ENCODE measurements at regions not wholly inside any gene's neighbourhood (a gene's known extent, or its start where the extent isn't known, plus 50 kb on each side); places are given as distances from the start of the nearest gene placed in this dataset.
"Not testable (repeated sequence)": the region's sequence is repeated elsewhere in the genome, so short reads cannot be mapped to it uniquely, and the experiment has no call there.

- not testable (repeated sequence) for H3K4me3 ChIP-seq; H3K36me3 ChIP-seq (ENCODE audit: insufficient read depth, low read length); H3K9ac ChIP-seq (ENCODE audit: insufficient read length); DNase-seq (ENCODE audit: low read depth, low spot score); H3K27ac ChIP-seq; H3K9me3 ChIP-seq (ENCODE audit: low read depth, low read length)
Measured at GRCh38 chr1:25171013-25171412, 61.3 kb downstream of the SYF2 start.

GRCh38 chr1:25170439-25170838 is 61.9 kb downstream of the SYF2 start:
- no peak for DNase-seq (ENCODE audit: low read depth, low spot score)
- no peak overlapping the region for H3K4me3 ChIP-seq
- TF ChIP-seq POLR2AphosphoS5 (IDR thresholded peaks at IDR 0.05; ENCODE audit: borderline replicate concordance, low read depth, low read length): no peak
- TF ChIP-seq FOXP2 (optimal IDR thresholded peaks at IDR 0.05; ENCODE audit: control extremely low read depth, extremely low read length, insufficient read depth): no peak
- no peak for TF ChIP-seq EZH2 (IDR thresholded peaks at IDR 0.05)
- H3K36me3 ChIP-seq (ENCODE audit: insufficient read depth, low read length): no peaks in the 10 kb centered on the region; the same call in 1 of the 2 replicates
- peaks cover 6% of the 10 kb centered on the region; the same call in 1 of the 2 replicates for H3K9me3 ChIP-seq (ENCODE audit: low read depth, low read length)
- H3K9ac ChIP-seq (ENCODE audit: insufficient read length): no peak overlapping the region
- H3K27ac ChIP-seq: no peak overlapping the region

DNA sequence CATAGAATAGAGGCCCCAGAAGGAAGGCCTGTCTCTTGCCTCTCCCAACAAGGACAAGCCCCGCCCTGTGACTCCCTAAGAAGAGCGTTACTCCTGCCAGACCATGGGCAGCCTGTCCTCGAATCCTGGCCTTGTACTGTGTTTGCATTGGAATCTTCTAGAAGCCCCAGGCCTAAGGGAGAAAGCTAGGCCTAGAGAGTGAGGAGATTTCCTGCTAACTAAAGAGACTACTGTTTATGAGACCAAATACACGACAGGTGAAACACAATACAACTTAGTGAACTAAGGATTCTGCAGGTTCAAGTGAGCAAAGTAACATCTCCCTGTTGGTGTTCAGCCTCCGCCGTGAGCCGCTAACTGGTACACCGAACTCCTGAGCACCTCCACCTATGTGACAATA is 62.7 kb downstream of the SYF2 start:
- H3K4me3 ChIP-seq: no peak overlapping the region
- no peak for DNase-seq (ENCODE audit: low read depth, low spot score)
- H3K27ac ChIP-seq: peak overlapping the region; percentile 99
- peaks cover 9% of the 10 kb centered on the region; the same call in 1 of the 2 replicates for H3K9me3 ChIP-seq (ENCODE audit: low read depth, low read length)
- peaks cover 3% of the 10 kb centered on the region; the same call in 1 of the 2 replicates for H3K36me3 ChIP-seq (ENCODE audit: insufficient read depth, low read length)
- H3K9ac ChIP-seq (ENCODE audit: insufficient read length): no peak overlapping the region
- no peak for TF ChIP-seq EZH2 (IDR thresholded peaks at IDR 0.05)
- no peak for TF ChIP-seq POLR2AphosphoS5 (IDR thresholded peaks at IDR 0.05; ENCODE audit: borderline replicate concordance, low read depth, low read length)
- TF ChIP-seq FOXP2 (optimal IDR thresholded peaks at IDR 0.05; ENCODE audit: control extremely low read depth, extremely low read length, insufficient read depth): no peak

- H3K9me3 ChIP-seq (ENCODE audit: low read depth, low read length): peaks cover 10% of the 10 kb centered on the region; the same call in 1 of the 2 replicates
- peak overlapping the region; percentile 99 for H3K27ac ChIP-seq
Measured at GRCh38 chr1:25169168-25169567, 63.1 kb downstream of the SYF2 start.

GRCh38 chr1:25168193-25169071 is 63.9 kb downstream of the SYF2 start:
- Histone ChIP-seq H3K36me3 (ENCODE audit: insufficient read depth, low read length) (peaks cover 8% of the 10 kb centered on the region; the same call in 1 of the 2 replicates), H3K4me3 (no peak overlapping the region), H3K9me3 (ENCODE audit: low read depth, low read length) (peaks cover 10% of the 10 kb centered on the region; the same call in 1 of the 2 replicates), H3K27ac (peak overlapping the region; percentile 99), H3K9ac (ENCODE audit: insufficient read length) (peak overlapping the region; percentile 58)
- DNase-seq (ENCODE audit: low read depth, low spot score): no peak
- TF ChIP-seq POLR2AphosphoS5 (IDR thresholded peaks at IDR 0.05; ENCODE audit: borderline replicate concordance, low read depth, low read length): no peak
- TF ChIP-seq EZH2 (IDR thresholded peaks at IDR 0.05): no peak
- TF ChIP-seq FOXP2 (optimal IDR thresholded peaks at IDR 0.05; ENCODE audit: control extremely low read depth, extremely low read length, insufficient read depth): no peak

More at GRCh38 chr1:25169168-25169567, 63.1 kb downstream of the SYF2 start:
- Histone ChIP-seq H3K9ac (ENCODE audit: insufficient read length) (peak overlapping the region; percentile 58), H3K4me3 (no peak overlapping the region), H3K36me3 (ENCODE audit: insufficient read depth, low read length) (peaks cover 5% of the 10 kb centered on the region; the same call in 1 of the 2 replicates)
- TF ChIP-seq FOXP2 (optimal IDR thresholded peaks at IDR 0.05; ENCODE audit: control extremely low read depth, extremely low read length, insufficient read depth) (no peak), EZH2 (IDR thresholded peaks at IDR 0.05) (no peak), POLR2AphosphoS5 (IDR thresholded peaks at IDR 0.05; ENCODE audit: borderline replicate concordance, low read depth, low read length) (no peak)
- no peak for DNase-seq (ENCODE audit: low read depth, low spot score)

DNA sequence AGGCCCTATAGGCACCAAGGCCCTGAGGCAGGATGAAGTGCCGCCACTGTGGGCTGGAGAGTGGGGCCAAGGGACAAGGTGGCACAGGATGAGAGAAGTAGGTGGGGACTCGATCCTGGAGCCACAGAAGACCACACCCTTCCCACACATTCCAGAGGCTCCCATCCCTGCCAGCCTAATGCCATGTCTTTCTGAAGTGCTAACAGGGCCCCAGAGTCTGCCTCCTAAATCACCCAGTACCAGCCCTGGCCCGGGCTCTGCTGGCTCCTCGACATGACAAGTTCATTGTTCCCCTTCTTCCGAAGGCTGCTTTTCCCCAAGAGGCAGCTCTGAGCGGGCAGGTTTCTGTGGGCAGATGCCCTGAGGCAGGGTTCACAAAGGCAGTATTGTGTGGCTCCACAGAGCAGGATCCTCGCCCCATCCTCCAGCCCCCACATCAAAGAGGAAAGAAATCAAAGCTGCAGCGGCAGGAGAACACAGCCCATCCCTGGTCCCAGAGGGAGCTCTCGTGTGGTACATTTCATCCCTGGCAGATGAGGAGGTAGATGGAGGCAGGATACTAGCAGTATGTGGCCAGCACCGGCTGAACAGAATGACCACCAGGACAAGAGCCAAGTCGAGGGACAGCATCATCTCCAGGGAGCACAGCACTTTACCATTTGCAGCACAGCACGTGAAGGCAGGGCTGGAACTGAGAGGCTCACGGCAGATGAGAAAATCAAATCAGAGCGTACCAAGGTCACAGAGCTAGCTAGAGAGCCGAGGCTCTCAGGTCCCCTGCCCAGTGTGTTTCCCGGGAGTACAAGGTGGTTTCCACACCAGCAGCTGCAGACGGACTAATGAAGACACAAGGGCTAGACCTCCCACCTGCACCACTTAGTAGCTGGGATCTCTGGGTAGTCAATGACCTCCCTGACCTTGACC is 64.8 kb downstream of the SYF2 start:
- peaks cover 10% of the 10 kb centered on the region; the same call in 1 of the 2 replicates for H3K9me3 ChIP-seq (ENCODE audit: low read depth, low read length)
- peaks cover 8% of the 10 kb centered on the region; the same call in 1 of the 2 replicates for H3K36me3 ChIP-seq (ENCODE audit: insufficient read depth, low read length)
- peak overlapping the region; percentile 99 for H3K27ac ChIP-seq
- peak; percentile 68 for DNase-seq (ENCODE audit: low read depth, low spot score)
- peak overlapping the region; percentile 47 for H3K4me3 ChIP-seq
- TF ChIP-seq FOXP2 (optimal IDR thresholded peaks at IDR 0.05; ENCODE audit: control extremely low read depth, extremely low read length, insufficient read depth) (peak; percentile 29), EZH2 (IDR thresholded peaks at IDR 0.05) (no peak), POLR2AphosphoS5 (IDR thresholded peaks at IDR 0.05; ENCODE audit: borderline replicate concordance, low read depth, low read length) (peak; percentile 31)
- H3K9ac ChIP-seq (ENCODE audit: insufficient read length): peak overlapping the region; percentile 58

GRCh38 chr1:25166847-25167246 is 65.5 kb downstream of the SYF2 start:
- H3K9ac ChIP-seq (ENCODE audit: insufficient read length): peak overlapping the region; percentile 58
- peak overlapping the region; percentile 99 for H3K27ac ChIP-seq
- H3K36me3 ChIP-seq (ENCODE audit: insufficient read depth, low read length): peaks cover 8% of the 10 kb centered on the region; the same call in 1 of the 2 replicates
- peak overlapping the region; percentile 47 for H3K4me3 ChIP-seq
- H3K9me3 ChIP-seq (ENCODE audit: low read depth, low read length): peaks cover 14% of the 10 kb centered on the region; the same call in 1 of the 2 replicates
- TF ChIP-seq POLR2AphosphoS5 (IDR thresholded peaks at IDR 0.05; ENCODE audit: borderline replicate concordance, low read depth, low read length) (no peak), EZH2 (IDR thresholded peaks at IDR 0.05) (no peak), FOXP2 (optimal IDR thresholded peaks at IDR 0.05; ENCODE audit: control extremely low read depth, extremely low read length, insufficient read depth) (no peak)
- DNase-seq (ENCODE audit: low read depth, low spot score): no peak

DNA sequence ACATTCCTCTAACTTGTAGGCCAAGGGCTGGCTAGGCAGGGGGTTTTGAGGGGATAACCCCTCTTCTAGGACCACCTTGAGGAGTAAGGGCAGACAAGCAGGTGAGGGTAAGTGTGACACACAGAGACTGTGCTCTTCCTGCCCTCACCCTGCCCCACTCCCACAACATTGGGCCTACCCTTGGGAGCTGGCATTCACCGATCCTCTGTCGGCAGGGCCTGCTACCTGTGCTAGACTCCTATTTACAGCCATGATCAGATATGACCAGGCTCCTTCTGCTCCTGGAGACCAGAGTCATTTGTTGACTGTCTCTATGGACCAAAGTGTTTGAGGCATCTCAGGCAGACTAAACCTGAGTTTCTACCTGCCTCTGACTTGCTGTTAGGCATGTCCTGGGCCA is 68.3 kb downstream of the SYF2 start:
- no peak for DNase-seq (ENCODE audit: low read depth, low spot score)
- Histone ChIP-seq H3K9ac (ENCODE audit: insufficient read length) (no peak overlapping the region), H3K27ac (no peak overlapping the region), H3K4me3 (no peak overlapping the region), H3K36me3 (ENCODE audit: insufficient read depth, low read length) (peaks cover 8% of the 10 kb centered on the region; the same call in 1 of the 2 replicates), H3K9me3 (ENCODE audit: low read depth, low read length) (peaks cover 22% of the 10 kb centered on the region; the same call in 1 of the 2 replicates)
- TF ChIP-seq EZH2 (IDR thresholded peaks at IDR 0.05) (no peak), POLR2AphosphoS5 (IDR thresholded peaks at IDR 0.05; ENCODE audit: borderline replicate concordance, low read depth, low read length) (no peak), FOXP2 (optimal IDR thresholded peaks at IDR 0.05; ENCODE audit: control extremely low read depth, extremely low read length, insufficient read depth) (no peak)
